Choroid plexus epithelial cell (primary cell): ENCODE measurements at regions not wholly inside any gene's neighbourhood (a gene's known extent, or its start where the extent isn't known, plus 50 kb on each side); places are given as distances from the start of the nearest gene placed in this dataset.
A peak's percentile ranks its signal among the peaks of the same experiment; 100 is the strongest.

Experiments
- DNase-seq: peaks from one replicate; pipeline ENCODE4 v3.0.0-alpha.2; 2010; ENCODE audit warnings: low read depth
- H3K4me3 ChIP-seq: 2 replicates; pipeline ENCODE4 v1.5.1; 2011; ENCODE audit warnings: low read depth, mild to moderate bottlenecking, control low read depth, low read length, moderate library complexity
- TF ChIP-seq, protein P1 (sequence below): conservative IDR thresholded peaks from 2 replicates; pipeline ENCODE4 v1.5.1; 2011; ENCODE audit warnings: low read depth, mild to moderate bottlenecking, control low read depth, inconsistent platforms, low read length, moderate library complexity

DNA sequence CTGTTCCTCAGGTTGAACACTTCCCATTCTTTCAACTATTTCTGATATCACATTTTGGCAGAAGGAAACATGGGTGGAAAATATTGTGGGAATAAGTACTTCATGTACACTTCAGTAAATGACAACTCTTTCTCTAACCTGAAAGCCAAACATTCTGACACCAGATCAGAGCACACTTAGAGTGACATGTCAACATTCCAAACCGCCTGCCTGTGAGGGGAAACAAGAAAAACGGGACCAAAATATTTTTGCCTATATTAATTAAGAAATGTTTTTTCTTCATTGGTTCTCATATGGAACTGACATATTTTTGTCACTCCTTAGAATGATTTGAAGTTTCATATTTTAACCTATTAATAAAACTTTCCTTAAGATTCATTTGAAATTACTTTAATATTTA lies 483.1 kb downstream of the MAFB start:
- H3K4me3 ChIP-seq: no peak overlapping the region
- TF ChIP-seq, protein P1, sequence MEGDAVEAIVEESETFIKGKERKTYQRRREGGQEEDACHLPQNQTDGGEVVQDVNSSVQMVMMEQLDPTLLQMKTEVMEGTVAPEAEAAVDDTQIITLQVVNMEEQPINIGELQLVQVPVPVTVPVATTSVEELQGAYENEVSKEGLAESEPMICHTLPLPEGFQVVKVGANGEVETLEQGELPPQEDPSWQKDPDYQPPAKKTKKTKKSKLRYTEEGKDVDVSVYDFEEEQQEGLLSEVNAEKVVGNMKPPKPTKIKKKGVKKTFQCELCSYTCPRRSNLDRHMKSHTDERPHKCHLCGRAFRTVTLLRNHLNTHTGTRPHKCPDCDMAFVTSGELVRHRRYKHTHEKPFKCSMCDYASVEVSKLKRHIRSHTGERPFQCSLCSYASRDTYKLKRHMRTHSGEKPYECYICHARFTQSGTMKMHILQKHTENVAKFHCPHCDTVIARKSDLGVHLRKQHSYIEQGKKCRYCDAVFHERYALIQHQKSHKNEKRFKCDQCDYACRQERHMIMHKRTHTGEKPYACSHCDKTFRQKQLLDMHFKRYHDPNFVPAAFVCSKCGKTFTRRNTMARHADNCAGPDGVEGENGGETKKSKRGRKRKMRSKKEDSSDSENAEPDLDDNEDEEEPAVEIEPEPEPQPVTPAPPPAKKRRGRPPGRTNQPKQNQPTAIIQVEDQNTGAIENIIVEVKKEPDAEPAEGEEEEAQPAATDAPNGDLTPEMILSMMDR: no peak
- no peak for DNase-seq

DNA sequence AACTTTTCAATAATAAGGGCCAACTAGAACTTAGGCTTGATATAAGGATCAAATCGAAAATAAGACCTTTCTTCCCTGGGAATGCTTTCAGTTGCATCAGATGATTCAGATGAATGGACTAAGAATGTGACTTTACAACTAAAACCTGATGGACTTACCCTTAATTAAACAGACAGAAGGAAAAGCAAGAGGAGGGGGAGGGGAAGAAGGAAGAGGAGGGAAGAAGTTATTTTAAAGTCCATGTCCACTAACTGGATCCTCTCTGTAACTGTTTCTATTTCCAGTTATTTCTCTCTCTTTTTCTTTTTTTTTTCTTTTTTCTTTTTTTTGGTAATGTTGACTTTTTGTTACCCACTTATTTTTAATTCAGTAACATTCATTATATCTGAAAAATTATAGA lies 486.0 kb downstream of the MAFB start:
- H3K4me3 ChIP-seq: no peak overlapping the region
- DNase-seq: no peak
- TF ChIP-seq, protein P1: no peak

DNA sequence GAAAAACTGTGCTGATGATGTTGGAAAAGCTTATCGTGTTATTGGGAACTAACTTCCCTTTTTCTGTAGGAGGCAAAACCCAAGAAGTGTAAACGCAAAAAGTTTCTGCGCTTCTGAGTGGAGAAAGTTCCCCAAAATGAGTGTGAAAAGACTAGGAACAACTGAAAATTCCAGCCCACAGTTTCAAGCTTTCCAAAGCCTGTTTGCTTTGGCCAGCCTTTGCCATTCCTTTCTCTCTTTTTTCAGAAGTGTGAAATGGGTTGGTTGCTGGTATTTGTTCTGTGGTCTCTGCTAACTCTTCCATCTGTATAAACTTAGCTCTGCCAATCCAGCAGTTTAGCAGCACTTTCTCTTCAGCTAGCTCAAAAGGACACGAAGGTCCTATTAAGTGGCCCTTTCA lies 491.3 kb downstream of the MAFB start:
- TF ChIP-seq, protein P1: no peak
- DNase-seq: peak; percentile 26
- no peak overlapping the region for H3K4me3 ChIP-seq

DNA sequence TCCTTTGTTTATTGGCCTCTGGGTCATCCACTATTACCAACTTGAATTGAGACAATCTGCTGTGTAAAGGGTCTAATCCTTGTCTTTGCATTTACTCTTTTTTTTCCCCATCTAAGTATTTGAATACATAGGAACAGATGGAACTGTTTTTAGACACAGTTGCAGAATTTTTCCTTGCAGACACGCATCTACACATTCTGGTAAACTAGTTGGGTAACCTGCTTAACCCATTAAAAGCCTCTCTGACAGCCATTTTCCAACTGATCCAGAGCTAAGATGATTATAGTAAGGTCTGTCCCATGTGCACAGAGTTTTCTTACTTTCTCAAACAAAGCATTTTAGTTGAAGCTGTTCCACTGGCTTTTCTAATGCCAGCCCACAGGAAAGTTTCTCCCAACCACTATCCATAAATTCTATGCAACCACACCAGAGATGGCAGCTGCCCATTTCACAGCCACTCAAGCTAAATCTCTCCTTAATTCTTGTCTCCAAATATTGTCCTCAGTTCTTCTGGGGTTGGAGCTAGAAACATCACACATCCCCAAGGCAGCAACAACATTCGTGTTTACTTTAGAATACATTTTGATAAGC lies 492.1 kb downstream of the MAFB start:
- no peak for DNase-seq
- H3K4me3 ChIP-seq: no peak overlapping the region
- TF ChIP-seq, protein P1: no peak

DNA sequence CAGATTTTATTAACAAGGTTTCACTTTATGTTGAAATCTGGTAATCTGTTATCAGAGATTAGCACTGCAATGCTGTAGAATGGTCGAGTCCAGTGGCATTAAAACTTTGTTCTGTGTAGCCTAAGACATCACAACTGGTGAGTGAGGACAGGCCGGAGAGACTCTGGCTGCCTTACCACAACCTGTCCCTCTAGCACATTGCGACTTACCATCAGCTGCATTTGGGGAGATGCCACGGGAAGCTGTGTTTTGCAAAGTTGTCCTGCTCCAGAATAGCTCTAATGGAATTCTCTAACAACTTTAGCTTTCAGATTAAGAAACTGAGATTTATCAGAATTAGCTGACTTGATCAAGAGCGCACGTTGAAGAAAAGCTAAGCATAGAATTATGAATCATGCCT lies 493.3 kb downstream of the MAFB start:
- H3K4me3 ChIP-seq: no peak overlapping the region
- TF ChIP-seq, protein P1: no peak
- DNase-seq: no peak

DNA sequence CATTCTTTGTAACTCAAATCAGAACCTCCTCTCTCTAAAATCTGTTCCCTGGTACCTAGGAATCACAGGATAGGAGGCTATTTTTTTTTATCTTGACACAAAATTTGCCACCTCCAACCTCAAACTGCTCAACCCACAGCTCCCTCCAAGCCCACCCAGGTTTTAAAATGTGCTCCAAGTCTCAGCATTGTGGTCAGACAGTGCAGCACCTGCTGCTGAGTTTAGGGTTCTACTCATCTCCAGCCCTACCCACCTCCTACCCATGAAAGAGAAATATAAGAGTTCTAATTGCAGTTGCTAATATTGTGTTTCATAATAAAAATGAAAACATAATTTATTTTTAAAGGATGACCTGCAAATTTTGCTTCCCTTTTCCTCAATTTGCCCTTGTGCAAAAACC lies 496.5 kb downstream of the MAFB start:
- no peak for DNase-seq
- H3K4me3 ChIP-seq: no peak overlapping the region
- TF ChIP-seq, protein P1: no peak

DNA sequence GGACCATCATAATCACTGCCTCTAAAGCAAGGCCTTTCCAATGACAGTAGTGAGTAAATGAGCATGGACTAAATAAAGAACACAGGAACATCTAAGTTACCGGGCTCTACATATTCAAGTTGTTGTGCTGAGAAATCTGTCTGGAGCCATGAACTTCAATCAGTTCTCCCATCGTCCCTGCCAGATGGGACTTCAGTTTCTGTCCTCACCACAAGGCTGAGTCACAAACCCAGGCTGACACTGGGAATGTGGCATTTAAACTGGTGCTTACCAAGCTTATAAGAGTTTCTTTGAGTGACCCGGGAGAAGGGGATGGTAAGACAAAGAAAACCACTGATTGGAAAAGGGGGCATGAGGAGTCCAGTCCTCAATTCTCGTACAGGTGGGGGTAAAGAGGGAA lies 497.0 kb downstream of the MAFB start:
- DNase-seq: no peak
- TF ChIP-seq, protein P1: no peak
- no peak overlapping the region for H3K4me3 ChIP-seq
